Parathyroid adenoma (tissue), 2 donors: ENCODE measurements at regions not wholly inside any gene's neighbourhood (a gene's known extent, or its start where the extent isn't known, plus 50 kb on each side); places are given as distances from the start of the nearest gene placed in this dataset.

Source experiments
- H2AFZ ChIP-seq: fragments of 300-600 bp; sonication (generic); one replicate; pipeline ENCODE4 v1.7.0; 2017; ENCODE audit warnings: antibody characterized with exemption, mild to moderate bottlenecking
- H3K27ac ChIP-seq: fragments of 300-600 bp; sonication (generic); one replicate; pipeline ENCODE4 v1.7.0; 2017
- H3K27me3 ChIP-seq: fragments of 300-600 bp; sonication (generic); one replicate; pipeline ENCODE4 v1.7.0; 2017; ENCODE audit warnings: low read length; ENCODE audit not compliant: control insufficient read depth, insufficient read depth
- H3K36me3 ChIP-seq: fragments of 300-600 bp; sonication (generic); one replicate; pipeline ENCODE4 v1.7.0; 2017; ENCODE audit warnings: low read length; ENCODE audit not compliant: control insufficient read depth, insufficient read depth
- H3K4me1 ChIP-seq: fragments of 300-600 bp; sonication (generic); one replicate; pipeline ENCODE4 v1.7.0; 2017; ENCODE audit warnings: control low read depth
- H3K4me2 ChIP-seq: fragments of 300-600 bp; sonication (generic); one replicate; pipeline ENCODE4 v1.7.0; 2017; ENCODE audit warnings: low read length
- H3K4me3 ChIP-seq: fragments of 300-600 bp; sonication (generic); one replicate; pipeline ENCODE4 v1.7.0; 2017; ENCODE audit warnings: low read depth, low read length
- H3K79me2 ChIP-seq: fragments of 300-600 bp; sonication (generic); one replicate; pipeline ENCODE4 v1.7.0; 2017; ENCODE audit warnings: control low read depth
- H3K9ac ChIP-seq: fragments of 300-600 bp; sonication (generic); one replicate; pipeline ENCODE4 v1.7.0; 2017; ENCODE audit warnings: mild to moderate bottlenecking
- H3K9me3 ChIP-seq: fragments of 300-600 bp; sonication (generic); one replicate; pipeline ENCODE4 v1.7.0; 2017; ENCODE audit warnings: low read length; ENCODE audit not compliant: control insufficient read depth
- CTCF ChIP-seq: fragments of 300-600 bp; sonication (generic); IDR thresholded peaks from one replicate; pipeline ENCODE4 v1.7.0; 2017; ENCODE audit warnings: antibody characterized with exemption, mild to moderate bottlenecking
- donor health status: primary hyperparathyroidism.

DNA sequence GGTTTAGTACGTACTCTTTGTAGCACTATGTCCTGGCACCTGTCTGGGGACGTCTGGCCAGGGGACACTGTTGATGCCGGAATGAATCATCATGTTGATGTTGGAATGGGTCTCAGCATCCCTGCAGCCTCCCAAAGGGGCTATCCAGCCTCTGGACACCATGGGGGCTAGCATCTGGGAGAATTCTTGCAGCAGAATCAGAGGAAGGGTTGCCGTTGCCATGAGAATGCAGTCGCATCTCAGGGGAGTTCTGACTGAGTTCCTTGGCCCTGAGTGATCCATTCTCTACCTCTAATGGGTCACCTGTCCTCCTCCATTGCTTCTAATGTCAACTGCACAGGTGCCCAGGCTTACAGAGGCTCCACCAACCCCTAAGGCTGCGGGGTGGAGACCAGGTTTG lies 129.1 kb downstream of the UQCRFS1 start:
- Histone ChIP-seq H3K4me3 (no peak overlapping the region), H3K9ac (no peak overlapping the region), H3K4me1 (no peaks in the 10 kb centered on the region), H3K79me2 (no peaks in the 10 kb centered on the region), H3K27ac (no peak overlapping the region), H3K36me3 (no peaks in the 10 kb centered on the region), H3K9me3 (no peaks in the 10 kb centered on the region), H2AFZ (no peak overlapping the region), H3K4me2 (no peak overlapping the region), H3K27me3 (no peaks in the 10 kb centered on the region)
- no peak for TF ChIP-seq CTCF

- H3K4me1 ChIP-seq = no peaks in the 10 kb centered on the region
- H3K27ac ChIP-seq = no peak overlapping the region
- no peaks in the 10 kb centered on the region for H3K36me3 ChIP-seq
- H2AFZ ChIP-seq = no peak overlapping the region
- no peak overlapping the region for H3K4me2 ChIP-seq
- H3K79me2 ChIP-seq = no peaks in the 10 kb centered on the region
- H3K27me3 ChIP-seq = no peaks in the 10 kb centered on the region
- no peaks in the 10 kb centered on the region for H3K9me3 ChIP-seq
- H3K9ac ChIP-seq = no peak overlapping the region
- no peak for TF ChIP-seq CTCF
- no peak overlapping the region for H3K4me3 ChIP-seq
These were observed 133.5 kb downstream of the UQCRFS1 start for GRCh38 chr19:29079356-29080032.

DNA sequence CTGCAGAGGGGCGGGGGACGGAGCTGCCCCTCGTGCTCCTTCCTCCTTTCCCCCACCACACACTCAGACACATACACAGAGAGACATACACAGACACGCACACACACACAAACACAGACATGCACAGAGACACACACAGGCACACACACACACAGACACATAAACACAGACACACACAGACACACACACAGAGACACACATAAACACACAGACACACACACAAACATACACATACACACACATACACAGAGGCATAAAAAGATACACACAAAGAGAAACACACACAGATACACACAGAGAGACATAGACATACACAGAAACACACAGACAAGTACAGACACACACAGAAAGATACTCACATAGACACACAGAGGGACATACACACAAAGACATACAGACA lies 136.0 kb downstream of the UQCRFS1 start:
- no peak for TF ChIP-seq CTCF
- Histone ChIP-seq H3K79me2 (no peaks in the 10 kb centered on the region), H3K4me1 (no peaks in the 10 kb centered on the region), H3K27me3 (no peaks in the 10 kb centered on the region), H3K9me3 (no peaks in the 10 kb centered on the region), H3K27ac (no peak overlapping the region), H3K4me2 (no peak overlapping the region), H3K9ac (no peak overlapping the region), H3K36me3 (no peaks in the 10 kb centered on the region), H3K4me3 (no peak overlapping the region), H2AFZ (no peak overlapping the region)

DNA sequence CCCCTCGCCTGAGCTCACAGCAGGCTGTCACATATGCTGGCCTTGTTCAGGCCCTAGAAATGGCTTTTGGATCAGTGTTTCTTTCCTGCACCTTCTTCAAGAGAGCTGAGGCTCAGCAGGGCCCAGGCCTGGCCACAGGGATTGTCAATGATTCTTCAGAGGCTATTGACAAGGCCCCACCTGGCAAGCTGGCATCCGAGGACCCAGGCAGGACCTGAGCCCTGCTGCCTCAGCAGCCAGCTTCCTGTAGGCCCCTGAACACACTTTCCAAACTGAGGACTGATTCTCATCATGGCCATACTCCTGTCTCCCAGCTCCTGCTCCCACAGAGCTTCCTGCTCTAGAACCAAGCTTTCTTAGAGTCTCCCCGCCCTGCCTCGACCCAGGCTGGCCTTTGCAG lies 136.8 kb downstream of the UQCRFS1 start:
- H3K9me3 ChIP-seq = no peaks in the 10 kb centered on the region
- no peak overlapping the region for H3K4me3 ChIP-seq
- H3K9ac ChIP-seq = no peak overlapping the region
- no peak overlapping the region for H3K27ac ChIP-seq
- H3K36me3 ChIP-seq = no peaks in the 10 kb centered on the region
- H2AFZ ChIP-seq = no peak overlapping the region
- no peak overlapping the region for H3K4me2 ChIP-seq
- H3K4me1 ChIP-seq = no peaks in the 10 kb centered on the region
- H3K27me3 ChIP-seq = no peaks in the 10 kb centered on the region
- H3K79me2 ChIP-seq = no peaks in the 10 kb centered on the region
- no peak for TF ChIP-seq CTCF

GRCh38 chr19:29075149-29075548 lies 137.8 kb downstream of the UQCRFS1 start:
- no peak overlapping the region for H3K4me2 ChIP-seq
- no peaks in the 10 kb centered on the region for H3K9me3 ChIP-seq
- H3K9ac ChIP-seq = no peak overlapping the region
- H3K4me3 ChIP-seq = no peak overlapping the region
- no peaks in the 10 kb centered on the region for H3K27me3 ChIP-seq
- no peaks in the 10 kb centered on the region for H3K79me2 ChIP-seq
- H3K4me1 ChIP-seq = no peaks in the 10 kb centered on the region
- no peak for TF ChIP-seq CTCF
- no peak overlapping the region for H2AFZ ChIP-seq
- no peaks in the 10 kb centered on the region for H3K36me3 ChIP-seq
- no peak overlapping the region for H3K27ac ChIP-seq
